ENCODE measurements at regions not wholly inside any gene's neighbourhood (a gene's known extent, or its start where the extent isn't known, plus 50 kb on each side); places are given as distances from the start of the nearest gene placed in this dataset.
"Not testable (repeated sequence)": the region's sequence is repeated elsewhere in the genome, so short reads cannot be mapped to it uniquely, and the experiment has no call there.

DNA sequence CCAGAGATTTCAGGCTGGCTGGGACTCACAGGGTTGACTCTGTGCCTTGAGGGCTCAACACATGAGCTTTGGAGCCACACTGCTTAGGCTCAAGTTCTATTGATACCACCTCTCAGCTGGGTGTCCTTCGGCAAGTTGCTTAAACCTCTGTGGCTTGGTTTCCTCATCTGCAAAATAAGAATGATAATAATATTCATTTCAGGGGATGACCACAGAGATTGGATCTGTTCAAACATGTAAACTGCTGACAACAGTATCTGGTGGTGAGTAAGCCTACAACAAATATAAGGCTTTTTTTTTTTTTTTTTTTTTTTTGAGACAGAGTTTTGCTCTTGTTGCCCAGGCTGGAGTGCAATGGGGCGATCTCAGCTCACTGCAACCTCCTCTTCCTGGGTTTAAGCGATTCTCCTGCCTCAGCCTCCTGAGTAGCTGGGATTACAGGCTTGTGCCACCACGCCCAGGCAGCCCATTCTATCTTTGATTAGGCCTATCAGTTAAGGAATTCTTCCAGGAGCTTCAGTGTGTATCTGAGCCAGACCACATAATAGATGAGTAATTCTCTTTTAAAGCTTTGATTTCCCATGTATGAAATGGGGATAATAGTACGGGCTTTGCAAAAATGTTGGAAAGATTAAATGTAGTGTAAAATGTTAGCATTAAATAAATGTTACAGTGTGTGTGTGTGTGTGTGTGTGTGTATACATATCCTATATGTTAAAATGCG, 437.6 kb downstream of the PRDM2 start:
- DNase-seq (ENCODE audit: low read depth in 2 of 2): no peak

DNA sequence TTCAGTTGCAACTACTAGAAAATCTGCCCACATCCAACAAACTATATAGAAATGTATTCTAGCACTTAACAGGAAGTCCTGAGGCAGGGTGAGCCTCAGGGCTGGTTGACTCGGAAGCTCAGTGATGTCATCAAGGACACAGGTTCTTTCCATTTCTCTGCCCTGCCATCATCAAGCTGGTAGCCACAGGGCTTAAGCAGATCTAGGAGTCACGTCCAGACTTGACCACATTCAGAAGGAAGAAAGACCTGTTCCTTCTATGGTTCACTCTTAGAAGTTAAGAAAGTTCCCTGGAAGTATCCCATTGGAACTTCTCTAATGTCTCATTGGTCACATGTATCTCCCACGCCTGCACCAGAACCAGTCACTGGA, 438.1 kb downstream of the PRDM2 start:
- no peak for DNase-seq (ENCODE audit: low read depth in 2 of 2)

DNA sequence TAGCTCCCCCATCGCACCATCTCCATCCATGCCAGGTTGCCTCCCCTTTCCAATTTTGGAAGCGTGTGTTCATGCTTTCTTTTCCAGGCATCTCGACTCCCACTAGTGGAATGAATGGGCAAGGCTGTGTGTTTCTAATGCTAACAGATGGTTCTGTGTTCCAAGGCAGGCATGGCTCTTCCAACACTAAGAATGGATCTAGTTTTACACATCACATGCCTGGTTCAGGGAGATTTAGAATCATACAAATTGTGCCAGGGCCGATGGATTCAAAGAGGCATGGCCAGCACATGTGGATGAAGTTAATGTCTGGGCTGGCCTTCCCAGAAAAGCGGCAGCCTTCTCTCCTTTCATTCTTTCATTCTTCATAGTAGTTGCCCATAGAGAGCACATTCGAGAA, 438.7 kb downstream of the PRDM2 start:
- DNase-seq (ENCODE audit: low read depth in 2 of 2): no peak

DNA sequence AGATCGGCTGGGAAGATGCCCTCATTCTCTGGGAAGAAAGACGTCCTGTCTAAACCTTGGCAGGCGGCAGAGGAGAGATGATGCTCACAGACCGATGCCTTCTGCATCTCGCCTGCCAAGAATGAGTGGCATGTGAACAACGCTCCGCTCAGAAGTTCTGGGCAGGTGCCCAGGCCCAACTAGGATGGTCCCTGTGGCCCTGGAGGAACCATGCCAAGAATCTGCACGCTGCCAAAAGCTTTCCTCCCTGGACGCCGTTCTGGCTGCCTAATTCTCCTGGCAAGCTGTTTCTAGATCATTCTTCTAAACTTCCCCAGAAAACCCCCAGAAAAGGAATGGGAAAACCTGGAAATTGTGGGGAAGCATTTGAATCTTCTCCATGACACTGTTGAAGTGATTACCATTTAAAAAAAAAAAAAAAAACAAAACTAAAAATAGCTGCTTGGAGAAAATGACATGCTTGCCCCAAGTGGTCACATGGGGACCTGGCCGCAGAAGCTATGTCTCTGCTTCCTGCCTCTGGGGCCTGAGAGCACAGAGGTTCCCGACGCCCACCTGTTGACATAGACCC, 440.9 kb downstream of the PRDM2 start:
- DNase-seq (ENCODE audit: low read depth in 2 of 2): no peak

DNA sequence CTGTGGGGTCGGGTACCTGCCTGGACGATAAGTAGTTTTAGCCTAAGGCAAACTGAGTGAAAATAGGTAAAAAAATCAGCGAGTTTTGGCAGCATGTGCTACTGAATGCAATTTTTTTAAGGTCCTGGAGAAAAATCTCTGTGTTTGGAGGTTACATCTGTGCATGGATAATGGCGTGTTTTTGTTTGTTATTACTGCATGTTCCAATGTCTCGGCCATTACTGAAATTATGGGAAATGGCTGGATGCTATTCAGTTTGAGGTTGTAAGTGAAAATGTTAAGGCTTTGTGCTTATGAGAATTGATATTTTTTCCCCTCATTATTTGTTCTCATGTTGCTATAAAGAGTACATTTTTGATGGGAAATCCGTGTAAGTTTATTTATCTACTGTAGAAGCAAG, 441.7 kb downstream of the PRDM2 start:
- DNase-seq (ENCODE audit: low read depth in 2 of 2): no peak

DNA sequence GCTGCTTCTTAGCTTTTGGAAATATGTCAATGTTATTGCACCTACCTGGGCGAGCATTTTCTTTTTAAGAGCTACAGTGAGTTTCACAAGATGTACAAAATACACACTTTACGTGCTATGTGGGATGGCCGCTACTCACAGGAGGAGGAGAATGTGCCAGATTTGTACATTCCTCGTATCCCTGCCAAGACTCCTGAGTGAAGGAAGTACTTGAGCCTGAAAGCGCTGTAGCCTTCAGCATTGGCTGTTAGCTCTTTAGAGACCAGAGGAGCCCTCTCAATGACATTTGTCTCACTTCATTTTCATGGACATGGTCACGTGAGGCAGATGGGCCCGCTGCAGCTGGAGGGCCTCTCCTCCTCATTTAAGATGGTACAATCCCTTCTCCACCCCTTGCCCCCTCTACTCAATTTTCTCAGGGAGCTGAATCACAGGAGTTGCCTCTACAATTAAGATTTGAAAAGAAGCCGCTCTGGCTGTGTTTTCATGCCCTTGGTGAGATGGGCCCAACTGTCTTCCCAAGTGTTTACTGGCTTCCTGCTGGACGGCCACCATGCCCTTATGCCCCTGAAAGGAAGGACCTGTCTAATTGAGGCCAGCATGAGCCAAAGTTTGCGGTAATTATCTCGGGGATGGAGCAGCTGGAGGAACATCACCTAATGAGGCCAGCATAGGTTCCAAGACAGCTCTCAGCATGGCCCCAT, 442.6 kb downstream of the PRDM2 start:
- DNase-seq (ENCODE audit: low read depth in 2 of 2): no peak

DNA sequence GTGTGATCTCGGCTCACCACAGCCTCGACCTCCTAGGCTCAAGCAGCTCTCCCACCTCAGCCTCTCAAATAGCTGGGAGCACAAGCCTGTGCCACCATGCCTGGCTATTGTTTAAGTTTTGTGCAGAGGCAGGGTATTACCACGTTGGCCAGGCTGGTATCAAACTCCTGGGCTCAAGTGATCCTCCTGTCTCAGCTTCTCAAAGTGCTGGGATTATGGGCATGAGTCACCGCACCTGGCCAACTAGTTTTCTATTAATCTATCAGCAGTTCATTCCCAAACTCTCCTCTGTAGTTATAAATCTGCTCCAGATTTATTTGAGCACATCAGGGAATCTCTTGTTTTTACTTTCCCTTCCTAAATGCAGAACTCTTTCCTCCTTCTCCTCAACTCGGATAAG, 443.8 kb downstream of the PRDM2 start:
- no peak for DNase-seq (ENCODE audit: low read depth in 2 of 2)

DNA sequence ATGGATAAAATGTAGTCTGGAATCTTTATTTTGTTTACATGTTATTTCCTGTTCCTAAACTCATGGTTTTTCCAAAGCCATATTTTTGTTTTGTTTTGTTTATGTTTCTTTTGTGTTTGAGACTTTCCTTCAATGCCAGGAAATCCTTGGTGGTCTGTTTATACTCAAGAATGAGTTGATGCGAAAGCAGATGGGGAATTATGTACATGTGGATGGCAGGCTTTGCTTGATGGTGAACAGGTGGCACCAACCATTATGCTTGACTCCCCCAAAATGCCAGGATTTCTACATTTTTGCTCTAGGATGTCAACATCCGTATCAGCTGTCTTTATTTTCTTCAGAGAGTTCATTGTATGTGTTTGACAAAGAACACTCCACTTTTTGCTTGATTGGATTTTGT, 448.5 kb downstream of the PRDM2 start:
- no peak for DNase-seq (ENCODE audit: low read depth in 2 of 2)

DNA sequence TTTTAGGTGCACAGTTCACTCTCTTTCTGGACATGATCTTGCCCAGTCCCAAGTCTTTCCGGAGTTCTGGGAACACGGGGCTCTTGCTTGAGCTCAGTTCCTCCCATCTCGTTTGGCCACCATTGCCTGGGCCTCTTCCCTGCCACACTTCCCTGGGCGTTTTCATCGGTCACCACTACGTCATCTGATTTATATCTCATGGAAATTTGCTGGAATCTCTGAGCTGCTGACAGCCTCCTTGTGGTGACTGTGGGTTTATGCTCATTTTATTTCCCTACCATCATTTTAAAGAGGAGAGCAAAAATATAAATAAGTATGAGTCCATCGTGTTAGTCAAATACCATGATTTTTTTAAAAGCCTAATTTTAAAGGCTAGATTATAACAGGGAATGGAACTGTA, 449.1 kb upstream of the KAZN start:
- no peak for DNase-seq (ENCODE audit: low read depth in 2 of 2)

DNA sequence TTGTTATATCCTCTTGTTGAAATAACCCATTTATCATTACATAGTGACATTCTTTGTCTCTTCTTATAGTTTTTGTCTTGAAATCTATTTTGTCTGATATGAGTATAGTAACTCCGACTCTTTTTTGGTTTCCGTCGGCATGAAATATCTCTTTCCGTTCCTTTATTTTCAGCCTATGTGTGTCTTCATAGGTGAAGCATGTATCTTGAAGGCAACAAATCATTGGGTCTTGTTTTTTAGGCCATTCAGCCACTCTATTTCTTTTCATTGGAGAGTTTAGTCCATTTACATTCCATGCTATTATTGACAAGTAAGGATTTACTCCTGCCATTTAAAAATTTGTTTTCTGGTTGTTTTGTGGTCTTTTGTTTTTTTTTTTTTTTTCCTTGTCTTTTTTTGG, 441.9 kb upstream of the KAZN start:
- no peak for DNase-seq (ENCODE audit: low read depth in 2 of 2)

DNA sequence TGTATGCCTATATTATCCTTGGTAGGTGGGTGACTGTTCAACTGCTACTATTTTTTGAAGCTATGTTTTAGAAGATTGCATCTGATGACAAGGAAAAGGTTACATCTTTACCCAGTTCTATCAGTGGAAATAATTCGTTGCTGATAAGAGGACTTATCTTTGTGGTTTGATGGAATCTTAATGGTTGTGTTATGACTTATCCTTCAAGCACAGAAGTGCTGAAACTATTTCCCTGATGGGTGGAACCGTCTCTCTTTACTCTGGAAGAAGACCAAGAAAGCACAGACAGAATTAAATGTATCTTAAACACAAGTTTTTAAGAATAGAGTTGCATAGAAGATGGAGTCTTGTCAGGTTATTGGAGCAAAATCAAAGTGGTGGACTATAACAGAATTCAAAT, 437.7 kb upstream of the KAZN start:
- no peak for DNase-seq (ENCODE audit: low read depth in 2 of 2)

DNA sequence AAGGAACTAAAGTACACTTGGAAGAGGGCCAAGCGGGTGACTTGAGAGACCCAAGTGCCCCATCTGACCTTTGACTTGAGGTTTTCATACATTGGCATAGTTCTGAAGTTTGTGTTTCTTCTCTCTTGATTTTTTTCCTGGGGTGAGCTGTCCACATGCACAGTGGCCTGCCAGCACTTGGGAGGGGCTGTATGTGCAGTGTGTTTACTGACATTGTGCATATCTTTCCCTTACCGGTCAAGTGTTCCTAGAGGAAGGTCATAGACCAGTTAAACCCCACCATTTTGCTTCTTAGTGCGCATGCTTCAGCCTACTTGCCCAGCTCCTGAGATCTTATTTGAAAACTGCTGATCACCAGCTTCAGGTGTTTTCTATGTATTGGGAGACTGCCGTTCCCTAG, 435.2 kb upstream of the KAZN start:
- no peak for DNase-seq (ENCODE audit: low read depth in 2 of 2)

DNA sequence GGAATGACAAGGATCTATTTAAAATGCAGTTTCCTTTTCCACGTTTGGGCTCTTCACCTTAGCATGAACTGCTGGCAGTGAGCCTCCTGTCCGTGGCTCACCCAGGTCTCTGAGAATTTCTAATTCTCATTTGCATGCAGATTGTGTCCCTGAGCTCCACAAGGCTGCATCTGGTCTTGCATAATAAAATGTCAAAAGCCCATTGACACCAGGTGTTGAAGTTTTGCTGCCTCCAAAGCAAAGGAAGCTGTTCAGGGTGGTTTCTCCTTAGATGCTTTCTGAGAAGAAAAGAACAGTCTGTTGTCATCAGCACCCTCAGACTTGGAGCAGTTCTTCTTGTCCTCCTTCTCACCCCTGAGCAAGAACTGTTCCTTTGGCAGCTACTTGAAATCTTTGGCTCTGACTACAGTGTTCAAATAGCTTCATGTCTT, 433.1 kb upstream of the KAZN start:
- no peak for DNase-seq (ENCODE audit: low read depth in 2 of 2)

DNA sequence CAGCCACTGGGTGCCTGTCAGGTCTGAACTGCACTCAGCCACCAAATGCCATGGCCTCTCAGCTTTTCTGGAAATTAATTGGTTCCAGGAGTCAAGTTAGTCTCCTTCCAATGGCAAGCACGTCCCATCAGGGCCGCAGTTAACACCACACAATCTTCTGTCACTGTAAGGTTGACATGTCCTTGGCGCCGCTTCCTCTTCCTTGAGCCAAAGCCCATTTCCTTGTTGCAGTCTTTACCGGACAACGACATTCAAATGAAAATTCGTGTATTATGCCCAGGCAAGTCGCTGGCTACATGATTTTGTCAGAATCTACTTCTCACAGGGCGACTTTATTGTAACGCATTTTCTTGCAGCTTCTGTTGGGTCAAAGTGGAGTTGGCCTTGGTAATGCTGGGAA, 430.6 kb upstream of the KAZN start:
- DNase-seq (ENCODE audit: low read depth in 2 of 2): no peak

DNA sequence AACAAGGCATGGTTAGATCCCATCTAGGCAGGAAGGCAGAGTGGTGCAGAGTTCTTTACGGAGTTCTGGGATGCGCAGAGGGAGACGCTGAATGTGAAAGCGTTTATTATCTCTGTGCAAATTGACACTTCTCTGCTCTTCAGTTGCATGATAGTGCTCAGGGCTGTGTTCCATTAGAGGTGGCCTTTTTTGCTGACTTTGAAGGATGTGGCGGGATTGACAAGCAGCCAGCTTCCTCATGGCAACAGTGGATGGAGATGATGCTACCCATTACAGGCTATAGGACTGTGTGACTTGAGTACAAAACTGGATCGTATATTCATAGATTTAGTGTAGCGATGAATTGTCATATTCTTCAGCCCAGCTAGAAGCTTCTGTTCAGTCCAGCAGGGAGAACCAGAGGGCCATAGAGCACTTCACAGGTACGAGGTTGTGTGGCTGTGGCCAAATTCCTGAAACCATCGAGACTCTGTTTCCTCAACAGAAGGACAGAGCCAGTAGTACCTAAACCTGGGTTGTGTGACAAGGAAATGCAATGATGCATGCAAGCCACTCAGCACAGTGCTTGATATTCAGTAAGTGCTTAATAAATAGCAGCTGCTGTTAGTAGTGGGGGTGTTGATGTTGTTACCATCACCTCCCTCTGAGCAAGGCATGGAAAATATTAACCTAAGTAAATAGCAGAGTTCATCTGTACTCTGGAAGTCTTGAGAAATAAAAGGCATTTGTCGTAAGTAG, 430.0 kb upstream of the KAZN start:
- DNase-seq (ENCODE audit: low read depth in 2 of 2): no peak

DNA sequence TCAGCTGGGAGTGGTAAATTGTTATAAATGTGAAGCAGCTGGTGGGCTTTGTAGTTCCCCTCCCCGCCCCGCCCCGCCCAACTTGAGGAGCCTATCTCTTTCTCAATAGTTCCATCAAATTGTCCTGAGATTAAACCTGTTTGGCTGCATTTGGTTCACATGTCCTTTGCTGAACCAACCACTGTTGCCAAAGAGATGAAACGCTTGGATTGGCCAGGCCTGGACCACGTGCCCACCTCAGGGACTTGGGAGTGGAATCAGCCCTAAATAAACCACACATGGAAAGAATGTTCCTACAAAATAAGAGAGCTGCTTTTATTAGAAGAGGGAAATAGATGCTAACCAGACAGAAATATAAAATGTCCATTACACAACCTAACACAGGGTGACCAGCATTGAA, 424.9 kb upstream of the KAZN start:
- DNase-seq (ENCODE audit: low read depth in 2 of 2): no peak

DNA sequence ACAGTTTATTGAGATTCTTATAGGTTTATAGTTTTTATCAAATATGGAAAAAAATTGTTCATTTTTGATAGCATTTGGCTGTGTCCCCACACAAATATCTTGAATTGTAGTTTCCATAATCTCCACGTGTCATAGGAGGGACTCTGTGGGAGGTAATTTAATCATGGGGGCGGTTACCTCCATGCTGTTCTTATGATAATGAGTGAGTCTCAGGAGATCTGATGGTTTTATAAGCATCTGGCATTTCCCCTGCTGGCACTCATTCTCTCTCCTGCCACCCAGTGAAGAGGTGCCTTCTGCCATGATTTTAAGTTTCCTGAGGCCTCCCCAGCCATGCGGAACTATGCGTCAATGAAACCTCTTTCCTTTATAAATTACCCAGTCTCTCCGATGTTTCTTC, 420.6 kb upstream of the KAZN start:
- not testable (repeated sequence) for DNase-seq (ENCODE audit: low read depth in 2 of 2)

DNA sequence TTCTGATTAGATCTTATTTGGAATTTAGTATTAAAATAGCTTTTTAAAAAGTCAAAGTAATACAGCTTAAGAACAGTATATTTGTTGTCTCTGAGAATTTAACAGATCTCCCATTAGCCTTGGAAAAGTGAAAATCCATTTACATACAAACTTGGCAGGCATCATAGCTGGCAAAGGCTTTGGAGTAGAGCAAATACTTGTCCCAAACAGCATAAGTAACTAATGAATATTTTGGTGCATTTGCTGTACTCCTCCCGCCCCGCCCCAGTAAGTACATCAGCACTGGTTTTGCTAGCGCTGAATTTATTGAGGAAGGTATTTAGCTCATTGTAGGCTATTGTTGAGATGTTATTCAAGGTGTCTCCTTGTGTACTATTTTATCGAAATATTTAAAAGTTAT, 417.7 kb upstream of the KAZN start:
- no peak for DNase-seq (ENCODE audit: low read depth in 2 of 2)

DNA sequence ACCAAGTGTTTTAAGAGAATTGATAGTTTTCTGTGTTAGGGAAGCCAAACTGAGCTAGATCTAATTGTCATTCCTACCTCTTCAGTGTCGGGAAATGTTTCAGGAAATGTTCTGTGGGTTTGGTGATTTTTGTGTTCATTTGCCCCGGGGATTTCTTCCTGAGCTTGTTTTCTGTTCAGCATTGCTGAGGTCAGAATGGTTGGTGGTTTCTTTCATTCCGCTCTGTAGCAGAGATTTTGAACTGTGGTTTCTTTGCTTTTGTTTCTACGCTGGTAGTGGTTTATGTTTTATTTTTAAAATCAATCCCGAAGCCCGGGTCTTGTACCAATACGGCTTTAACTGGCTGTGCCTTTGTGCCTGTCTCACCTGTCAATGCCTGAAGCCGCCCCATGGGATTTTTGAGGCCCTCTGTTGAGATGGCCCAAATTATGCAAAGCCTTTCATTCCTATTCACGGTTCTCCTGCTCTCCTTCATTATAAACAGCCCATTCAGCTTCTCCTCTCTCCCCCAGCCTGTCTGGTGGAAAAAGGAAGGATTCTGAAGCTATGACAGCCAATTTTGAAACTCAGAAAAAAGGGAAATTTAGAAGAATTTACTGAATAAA, 417.2 kb upstream of the KAZN start:
- no peak for DNase-seq (ENCODE audit: low read depth in 2 of 2)

DNA sequence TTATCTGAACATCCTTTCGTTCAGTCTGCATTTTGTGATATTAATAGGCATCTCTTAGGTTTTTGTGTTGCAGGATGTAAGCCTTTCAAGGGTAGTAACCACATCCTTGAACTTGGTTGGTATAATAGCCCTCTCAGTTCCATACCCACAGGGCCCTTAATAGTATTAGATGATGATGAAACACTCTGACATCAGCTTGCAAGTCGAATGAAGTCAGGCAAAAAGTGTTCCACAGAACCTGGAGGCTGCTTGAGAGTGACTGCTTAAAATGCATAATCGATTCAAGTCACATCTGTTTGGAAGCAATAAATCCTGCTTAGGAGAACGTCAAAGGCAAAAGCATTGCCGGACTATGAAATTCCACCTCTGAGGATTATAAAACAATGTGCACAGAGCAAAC, 415.6 kb upstream of the KAZN start:
- no peak for DNase-seq (ENCODE audit: low read depth in 2 of 2)

DNA sequence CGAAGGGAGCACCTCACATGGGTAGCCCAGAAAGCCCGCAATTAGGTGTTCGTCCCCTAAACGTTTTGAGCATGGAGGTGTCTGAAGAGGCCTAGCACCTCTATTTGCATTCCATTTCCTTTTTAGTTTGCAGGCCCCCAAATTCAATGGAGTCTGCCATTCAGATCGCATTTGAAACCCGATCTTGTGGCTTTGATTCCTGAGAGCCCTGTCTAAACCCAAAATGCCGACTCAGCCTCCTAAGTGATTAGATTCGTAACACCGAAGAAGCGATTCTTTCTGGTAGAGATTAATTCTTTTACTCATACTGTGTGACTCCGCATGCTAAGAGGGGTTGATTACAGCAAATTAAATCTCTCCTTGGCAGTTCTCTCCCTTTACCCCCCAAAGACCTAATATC, 415.2 kb upstream of the KAZN start:
- no peak for DNase-seq (ENCODE audit: low read depth in 2 of 2)

DNA sequence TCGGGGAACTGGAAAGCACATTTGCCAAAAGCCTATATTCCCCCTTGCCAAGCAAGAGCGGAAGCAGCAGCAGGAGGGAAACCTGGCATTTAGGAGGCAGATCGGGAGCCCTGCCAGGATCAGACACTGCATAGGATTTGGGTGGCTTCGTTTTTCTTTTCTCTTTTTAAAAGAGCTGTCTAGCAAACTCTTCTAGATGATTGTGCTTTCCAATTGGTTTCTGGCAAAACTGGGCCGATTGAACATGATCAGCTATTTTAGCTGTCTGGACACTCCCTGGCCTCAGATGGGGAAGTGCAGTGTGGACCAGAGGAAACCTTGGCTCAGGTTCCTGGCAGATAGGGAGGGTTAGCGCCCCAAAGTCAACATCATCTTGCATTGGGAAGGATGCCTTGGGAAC, 414.0 kb upstream of the KAZN start:
- DNase-seq (ENCODE audit: low read depth in 2 of 2): no peak

Measured in stimulated activated CD4-positive, alpha-beta T cell treated with anti-CD3 and anti-CD28 coated beads, Interleukin-12 subunit alpha, Interleukin-12 subunit beta, amount 100 ng/mL, for 24 hours (primary cell).